GM19239 (cell line): ENCODE measurements at regions not wholly inside any gene's neighbourhood (a gene's known extent, or its start where the extent isn't known, plus 50 kb on each side); places are given as distances from the start of the nearest gene placed in this dataset.

Experiments
- DNase-seq: peaks from one replicate; pipeline ENCODE4 v3.0.0; 2011; ENCODE audit warnings: low spot score; ENCODE audit not compliant: insufficient read length
- FAIRE-seq: peaks from 2 replicates; lab custom pipeline; 2011; peaks lifted over from hg19 to GRCh38; lab: Jason Lieb, UNC

- FAIRE-seq: no peak
- no peak for DNase-seq
Measured at GRCh38 chr7:31284106-31284505, 56.4 kb downstream of the NEUROD6 start.

GRCh38 chr7:31271641-31272405 is 68.7 kb downstream of the NEUROD6 start:
- DNase-seq (no peak), FAIRE-seq (no peak)

DNA sequence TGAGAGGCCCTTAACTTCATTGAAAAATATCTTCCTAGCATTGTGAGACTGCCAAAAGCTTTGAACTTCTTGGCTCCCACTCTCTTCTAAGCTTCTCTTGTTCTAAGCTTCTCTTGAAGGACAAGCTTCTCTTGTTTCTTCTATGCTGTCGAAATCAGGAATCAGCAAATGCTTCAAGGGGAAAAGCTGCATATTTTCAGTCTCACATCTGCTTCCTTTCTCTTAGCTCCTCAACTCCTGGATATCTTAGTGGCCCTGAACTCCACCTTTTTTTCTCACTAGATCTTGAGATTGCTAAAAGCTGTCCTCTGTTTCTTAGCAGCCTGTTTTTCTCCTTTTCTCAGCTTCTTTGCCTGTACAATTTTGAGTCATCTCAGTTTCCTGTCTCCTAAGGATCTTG is 73.0 kb downstream of the NEUROD6 start:
- DNase-seq (no peak), FAIRE-seq (no peak)

- no peak for DNase-seq
- no peak for FAIRE-seq
Measured at GRCh38 chr7:31263338-31263737, 77.2 kb downstream of the NEUROD6 start.

GRCh38 chr7:31261341-31261740 is 79.2 kb downstream of the NEUROD6 start:
- no peak for DNase-seq
- no peak for FAIRE-seq

DNA sequence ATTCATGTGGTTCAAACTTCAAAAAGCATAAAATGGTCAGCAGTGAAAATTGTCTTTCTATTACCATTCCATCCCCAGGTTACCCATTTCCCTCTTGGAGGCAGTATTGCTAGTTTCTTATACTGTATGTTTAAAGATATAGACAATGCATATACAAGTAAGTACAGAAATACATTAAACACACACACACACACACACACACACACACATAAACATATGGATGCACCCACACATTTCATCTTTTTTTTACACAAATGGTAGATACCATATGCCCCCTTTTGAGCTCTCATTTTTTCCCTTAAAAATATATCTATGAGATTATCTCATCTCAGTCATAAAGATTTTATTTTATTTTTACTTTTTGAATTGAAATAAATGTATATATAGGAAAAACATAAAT is 79.7 kb downstream of the NEUROD6 start:
- FAIRE-seq (no peak), DNase-seq (no peak)

DNA sequence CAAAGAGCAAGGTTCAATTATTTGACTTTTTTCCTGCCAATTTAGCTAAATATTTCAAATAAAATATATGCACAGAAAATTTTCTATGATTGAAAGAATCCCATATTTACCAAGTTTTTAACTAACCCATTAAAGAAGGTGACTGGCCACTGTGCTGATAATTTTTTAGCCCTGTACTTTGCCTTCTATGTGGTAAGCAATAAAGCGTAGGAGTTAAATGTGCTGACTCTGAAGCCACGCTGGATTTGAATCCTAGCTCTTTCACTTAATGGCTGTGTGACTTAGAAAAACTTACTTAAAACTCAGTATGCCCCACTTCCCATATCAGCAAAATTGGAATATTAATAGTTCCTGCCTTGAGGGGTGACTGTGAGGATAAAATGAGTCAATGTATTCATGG is 82.1 kb downstream of the NEUROD6 start:
- no peak for DNase-seq
- FAIRE-seq: no peak

GRCh38 chr7:31256506-31256905 is 84.0 kb downstream of the NEUROD6 start:
- FAIRE-seq (no peak), DNase-seq (no peak)

GRCh38 chr7:31254926-31255325 is 85.6 kb downstream of the NEUROD6 start:
- FAIRE-seq (no peak), DNase-seq (no peak)

DNA sequence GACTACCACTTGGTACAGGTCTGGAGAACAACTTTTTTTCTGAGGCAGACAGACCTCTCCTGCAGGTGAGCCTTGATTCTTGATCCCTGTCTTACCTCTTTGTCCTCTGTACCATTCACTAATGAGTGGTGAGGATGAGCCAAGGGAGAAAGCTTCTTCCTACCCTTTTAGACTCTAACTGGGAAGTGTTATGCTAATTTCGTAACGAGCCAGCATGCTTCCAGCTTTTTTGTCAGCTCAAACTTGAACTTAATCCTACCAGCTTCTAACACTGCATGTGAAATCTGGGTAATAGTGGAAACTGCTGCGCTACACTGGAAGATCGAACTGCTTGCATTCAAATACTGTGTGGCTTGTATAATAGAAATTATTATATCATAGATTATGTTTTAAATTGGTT is 87.0 kb downstream of the NEUROD6 start:
- FAIRE-seq: no peak
- DNase-seq: no peak

DNA sequence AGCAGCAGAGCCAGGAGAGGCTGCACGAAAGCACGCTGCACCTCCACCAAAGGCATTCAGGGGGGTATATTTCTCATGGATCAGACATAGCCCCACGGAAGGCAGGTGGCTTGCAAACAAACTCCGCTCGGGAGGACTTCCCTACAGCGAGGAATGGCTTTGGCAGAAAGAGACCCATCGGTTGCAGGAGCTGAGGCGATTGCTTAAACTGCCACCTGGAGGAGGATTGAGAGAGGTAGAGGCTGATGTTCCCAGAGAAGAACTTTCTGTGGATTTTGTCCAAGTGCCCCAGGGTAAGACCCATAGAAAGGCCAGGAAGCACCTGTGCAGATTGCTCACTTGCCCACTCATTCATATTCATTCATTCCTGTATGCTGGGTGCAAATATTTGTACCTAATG is 89.1 kb downstream of the NEUROD6 start:
- DNase-seq (no peak), FAIRE-seq (no peak)

DNA sequence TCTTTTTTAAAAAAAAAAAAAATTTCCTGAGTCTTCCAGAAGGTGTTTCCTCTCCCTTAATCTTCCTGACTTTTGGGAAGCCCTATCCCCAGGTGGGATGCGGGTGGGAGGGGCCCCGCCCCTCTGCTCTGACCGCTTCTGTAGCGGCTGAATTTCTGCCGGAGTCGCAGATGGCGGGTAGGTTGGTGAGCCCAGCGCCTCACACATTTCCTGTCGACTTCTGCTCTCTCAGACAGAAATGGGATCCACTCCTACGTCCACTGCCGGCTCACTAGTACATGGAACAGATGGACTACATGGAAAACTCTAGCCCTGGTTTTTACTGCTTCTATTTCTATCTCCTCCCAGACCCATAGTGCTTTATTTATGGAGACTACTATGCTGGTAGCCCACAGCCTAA is 90.9 kb downstream of the NEUROD6 start:
- FAIRE-seq: no peak
- no peak for DNase-seq

- no peak for FAIRE-seq
Measured at GRCh38 chr7:31236868-31237267, 103.7 kb downstream of the NEUROD6 start.

DNA sequence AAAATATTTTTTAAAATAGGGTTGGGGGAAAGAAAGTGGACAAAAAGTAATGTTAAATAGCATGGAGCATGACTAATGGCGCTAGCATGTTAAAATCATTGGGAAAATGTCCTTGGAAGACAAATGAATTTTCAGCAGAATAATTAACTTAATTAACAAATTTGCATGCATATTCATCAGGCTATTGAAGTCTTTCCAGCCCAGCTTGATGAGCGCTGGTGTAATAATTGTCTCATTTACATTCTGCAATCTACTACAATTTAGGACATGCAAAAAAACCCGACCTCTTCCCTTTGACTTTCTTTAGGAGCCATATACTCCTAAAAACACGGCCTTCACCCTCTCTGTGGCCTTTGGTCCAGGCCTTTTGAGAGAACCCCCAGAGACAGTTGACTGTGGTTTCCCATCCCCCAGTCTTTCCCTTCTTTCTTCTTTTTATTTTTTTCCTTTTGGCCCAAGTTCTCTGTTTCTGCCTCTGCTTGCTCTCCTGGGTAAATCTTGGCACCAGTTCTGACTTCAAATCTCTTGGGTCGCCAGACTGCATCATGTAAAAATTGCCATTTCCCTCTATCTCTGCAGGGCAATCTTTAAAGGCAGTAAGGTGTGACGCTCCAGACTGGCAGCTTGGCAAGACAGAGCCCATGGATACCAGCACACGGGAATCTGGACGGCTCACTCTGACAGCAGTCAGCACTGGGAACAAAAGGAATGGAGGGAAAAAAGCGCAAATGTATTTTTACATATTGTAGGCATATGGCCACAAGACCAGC is 105.5 kb downstream of the NEUROD6 start:
- FAIRE-seq: no peak
- no peak for DNase-seq

More at GRCh38 chr7:31236868-31237267, 103.7 kb downstream of the NEUROD6 start:
- DNase-seq: no peak

DNA sequence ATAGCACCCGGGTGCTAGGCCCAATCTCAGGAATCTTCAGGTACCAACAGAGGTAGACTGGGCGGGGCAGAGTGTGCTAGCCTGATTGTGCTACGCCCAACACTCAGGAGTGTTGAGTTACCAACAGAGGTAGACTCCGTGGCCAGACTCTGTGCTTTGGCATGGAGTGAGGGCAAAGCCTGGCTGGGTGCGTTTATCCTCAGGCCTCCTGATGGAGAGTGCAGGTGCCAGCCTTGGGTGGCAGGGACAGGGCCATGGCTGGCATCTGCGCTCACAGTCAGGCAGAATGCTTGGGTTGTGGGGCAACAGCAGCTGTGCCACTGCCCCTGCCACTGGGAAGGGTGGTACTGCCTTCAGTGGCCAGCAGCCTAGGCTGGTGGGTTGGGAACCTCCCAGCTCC is 111.6 kb downstream of the NEUROD6 start:
- no peak for FAIRE-seq
- DNase-seq: no peak

DNA sequence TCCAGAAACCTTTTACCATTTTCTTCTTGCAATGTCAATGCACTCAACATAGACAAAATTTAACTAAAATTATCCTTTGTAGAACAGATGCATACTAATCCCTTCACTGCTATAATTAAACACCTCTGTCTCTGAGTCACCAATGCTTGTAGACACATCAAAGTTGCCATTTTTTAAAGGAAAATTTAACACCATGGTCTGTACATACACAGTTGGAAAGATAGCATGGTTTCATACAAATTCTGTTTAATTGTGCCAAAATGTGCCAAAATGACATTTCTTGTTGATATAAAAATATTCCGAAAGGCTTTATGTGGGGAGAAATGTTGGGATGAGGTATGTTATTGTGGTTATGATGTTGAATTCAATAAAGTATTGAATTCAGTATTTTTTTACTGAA is 125.8 kb downstream of the NEUROD6 start:
- FAIRE-seq: no peak
- no peak for DNase-seq

DNA sequence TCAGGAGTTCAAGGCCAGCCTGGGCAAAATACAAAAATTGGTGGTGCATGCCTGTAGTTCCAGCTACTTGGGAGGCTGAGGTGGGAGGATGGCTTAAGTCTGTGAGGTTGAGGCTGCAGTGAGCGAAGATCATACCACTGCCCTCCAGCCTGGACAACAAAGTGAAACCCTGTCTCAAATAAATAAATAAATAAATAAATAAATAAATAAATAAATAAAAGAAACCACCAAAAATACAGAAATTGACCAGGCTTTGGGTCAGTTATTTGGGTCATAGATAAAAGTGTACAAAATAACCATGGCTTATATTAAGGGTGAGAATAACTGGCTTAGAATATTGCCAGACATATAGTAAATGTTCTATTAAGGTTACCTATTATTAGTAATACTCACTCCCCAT is 129.2 kb downstream of the NEUROD6 start:
- FAIRE-seq (no peak), DNase-seq (no peak)

GRCh38 chr7:31204071-31204470 is 136.5 kb downstream of the NEUROD6 start:
- no peak for DNase-seq
- FAIRE-seq: no peak

- DNase-seq: no peak
- no peak for FAIRE-seq
Measured at GRCh38 chr7:31203551-31203950, 137.0 kb downstream of the NEUROD6 start.

DNA sequence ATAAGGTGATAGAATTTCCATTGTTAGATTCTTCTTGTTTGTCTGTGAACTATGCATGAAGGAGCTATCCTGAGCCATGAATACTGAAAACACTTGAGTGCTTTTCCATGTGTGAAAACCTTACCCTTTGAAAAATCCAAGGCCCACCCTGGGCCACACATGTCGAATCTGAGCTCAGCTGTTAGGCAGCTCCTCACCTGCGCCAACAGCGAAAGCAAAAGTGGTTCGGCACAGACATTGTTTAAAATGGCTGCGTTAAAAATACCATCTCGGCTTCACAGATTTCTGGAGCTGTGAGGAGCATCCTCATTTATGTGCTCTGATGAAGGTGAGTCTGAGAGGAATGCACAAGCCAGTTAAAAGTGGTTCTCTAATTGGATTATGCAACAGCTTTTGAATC is 137.7 kb downstream of the NEUROD6 start:
- FAIRE-seq (no peak), DNase-seq (no peak)

- DNase-seq: peak; percentile 9
Measured at GRCh38 chr7:31192986-31193385, 140.9 kb downstream of the ADCYAP1R1 start.

DNA sequence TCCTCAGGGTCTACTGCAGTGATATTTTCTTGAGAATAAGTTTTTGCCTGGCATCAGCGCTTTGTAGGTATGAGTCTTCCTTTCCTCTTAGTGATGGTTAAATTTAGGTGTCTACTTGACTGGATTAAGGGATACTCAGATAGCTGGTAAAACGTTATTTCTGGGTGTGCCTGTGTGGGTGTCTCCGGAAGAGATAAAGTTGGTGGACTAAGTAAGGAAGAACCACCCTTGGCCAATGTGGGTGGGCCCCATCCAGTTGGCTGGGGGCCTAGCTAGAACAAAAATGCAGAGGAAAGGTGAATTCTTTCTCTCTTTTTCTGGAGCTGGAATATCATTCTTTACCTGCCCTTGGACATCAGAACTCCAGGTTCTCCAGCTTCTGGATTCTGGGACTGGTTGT is 138.8 kb downstream of the ADCYAP1R1 start:
- DNase-seq (no peak), FAIRE-seq (no peak)

More at GRCh38 chr7:31192986-31193385, 140.9 kb downstream of the ADCYAP1R1 start:
- FAIRE-seq: no peak
